ENCODE measurements at regions not wholly inside any gene's neighbourhood (a gene's known extent, or its start where the extent isn't known, plus 50 kb on each side); places are given as distances from the start of the nearest gene placed in this dataset.
"Not testable (repeated sequence)": the region's sequence is repeated elsewhere in the genome, so short reads cannot be mapped to it uniquely, and the experiment has no call there.

DNA sequence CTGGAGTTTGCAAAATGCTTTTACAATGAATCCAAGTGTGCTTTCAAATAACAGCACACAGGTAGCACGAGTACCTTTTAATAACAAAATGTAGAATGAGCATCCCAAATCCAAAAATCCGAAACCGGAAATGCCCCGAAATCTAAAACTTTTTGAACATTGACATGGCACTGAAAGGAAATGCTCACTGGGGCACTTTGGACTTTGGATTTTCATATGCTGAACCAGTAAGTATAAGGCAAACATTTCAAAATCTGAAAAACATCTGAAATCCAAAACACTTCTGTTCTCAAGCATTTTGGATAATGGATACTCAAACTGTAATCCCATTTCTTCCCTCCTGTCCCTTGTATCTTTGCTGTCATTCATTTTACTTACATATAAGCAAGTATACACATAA, 50.1 kb downstream of the GCNT4 start:
- no peak for DNase-seq

DNA sequence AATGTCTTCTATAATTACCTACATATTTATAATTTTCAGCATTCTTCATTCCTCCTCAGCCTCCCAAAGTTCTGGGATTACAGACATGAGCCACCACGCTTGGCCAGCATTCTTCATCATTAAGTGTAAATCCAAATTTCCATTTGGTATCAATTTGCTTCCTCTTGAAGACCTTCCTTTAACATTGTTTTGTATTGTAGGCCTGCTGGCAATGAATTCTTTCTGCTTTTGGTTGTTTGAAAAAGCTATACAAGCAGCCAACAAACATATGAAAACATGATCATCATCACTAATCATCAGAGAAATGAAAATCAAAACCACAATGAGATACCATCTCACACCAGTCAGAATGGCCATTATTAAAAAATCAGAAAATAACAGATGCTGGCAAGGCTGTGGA, 56.4 kb downstream of the GCNT4 start:
- DNase-seq: no peak

DNA sequence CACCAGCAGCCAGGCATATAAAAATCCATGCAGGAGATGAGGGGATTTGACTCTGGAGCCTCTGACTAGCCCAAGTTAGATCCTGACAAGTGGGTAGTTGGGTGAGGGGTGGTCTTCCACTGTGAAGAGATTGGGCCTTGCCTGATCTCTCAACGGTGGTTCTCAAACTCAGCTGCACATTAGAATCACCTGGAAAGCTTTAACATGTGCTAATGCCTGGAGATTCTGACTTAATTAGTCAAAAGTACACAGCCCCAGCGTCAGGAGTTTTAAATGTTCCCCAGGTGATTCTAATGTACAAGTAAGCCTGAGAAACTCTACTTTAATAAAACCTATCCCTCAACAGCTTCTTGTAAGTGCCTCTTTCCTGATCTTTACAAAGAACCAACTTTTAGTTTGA, 57.5 kb downstream of the GCNT4 start:
- no peak for DNase-seq

DNA sequence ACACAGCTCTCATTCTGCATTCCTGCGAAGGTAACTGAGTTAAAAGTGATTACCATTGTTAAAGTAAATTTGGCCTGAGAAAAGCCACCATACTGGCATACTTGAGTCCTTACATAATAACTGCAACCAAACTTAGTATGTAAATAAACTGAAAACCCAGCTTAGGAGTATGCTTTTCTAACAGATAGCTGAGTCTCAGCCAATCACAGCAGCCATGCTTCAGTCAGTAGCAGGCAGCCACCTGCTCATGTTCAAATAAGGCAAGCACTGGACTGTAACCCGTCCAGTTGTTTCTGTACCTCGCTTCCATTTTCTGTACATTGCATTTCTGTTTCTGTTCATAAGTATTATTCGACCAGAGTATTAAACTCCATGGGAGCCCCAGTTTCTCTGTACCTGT, 58.6 kb downstream of the GCNT4 start:
- DNase-seq: no peak

DNA sequence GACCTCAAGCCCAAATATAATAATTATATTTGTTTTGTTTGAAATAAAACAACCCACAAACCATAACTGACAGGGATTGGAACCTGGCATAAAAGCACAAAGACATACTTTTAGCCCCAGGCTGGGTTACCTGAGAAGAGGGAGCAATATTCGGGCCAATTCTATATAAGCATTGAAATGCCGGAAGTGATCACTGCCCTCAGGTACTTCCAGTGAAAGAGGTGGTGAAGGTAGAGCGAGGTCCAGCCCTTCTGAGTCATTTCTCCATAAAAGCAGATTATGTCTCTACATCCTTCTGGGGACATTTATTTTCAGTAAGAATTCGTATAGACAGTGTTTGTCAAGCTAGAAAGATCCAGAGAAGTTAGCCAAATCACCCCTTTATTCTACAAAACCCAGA, 59.6 kb downstream of the GCNT4 start:
- DNase-seq: no peak

DNA sequence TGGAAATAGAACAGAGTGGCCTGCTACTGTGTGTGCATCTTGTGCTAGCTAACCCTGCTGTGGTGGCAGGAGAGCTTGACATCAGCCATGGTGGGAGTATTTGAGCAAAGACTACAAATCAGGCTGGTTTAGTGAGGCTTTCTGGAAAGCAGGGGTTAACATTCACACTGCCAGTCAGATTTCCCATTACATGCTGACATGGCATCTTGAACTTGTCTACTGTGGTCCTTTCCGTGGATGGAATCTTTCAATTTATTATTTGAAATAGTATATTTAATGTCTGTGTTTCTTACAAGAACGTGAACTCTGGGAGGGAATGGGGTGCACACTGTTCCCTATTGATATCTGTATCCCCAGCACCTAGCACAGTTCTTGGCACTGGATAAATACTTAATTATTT, 60.8 kb downstream of the GCNT4 start:
- DNase-seq: no peak

GRCh38 chr5:74990194-74990593, 62.2 kb downstream of the GCNT4 start:
- no peak for DNase-seq

GRCh38 chr5:74988273-74988983, 63.9 kb downstream of the GCNT4 start:
- no peak for DNase-seq

- no peak for DNase-seq
These were observed 74.0 kb downstream of the GCNT4 start for GRCh38 chr5:74978345-74978744.

DNA sequence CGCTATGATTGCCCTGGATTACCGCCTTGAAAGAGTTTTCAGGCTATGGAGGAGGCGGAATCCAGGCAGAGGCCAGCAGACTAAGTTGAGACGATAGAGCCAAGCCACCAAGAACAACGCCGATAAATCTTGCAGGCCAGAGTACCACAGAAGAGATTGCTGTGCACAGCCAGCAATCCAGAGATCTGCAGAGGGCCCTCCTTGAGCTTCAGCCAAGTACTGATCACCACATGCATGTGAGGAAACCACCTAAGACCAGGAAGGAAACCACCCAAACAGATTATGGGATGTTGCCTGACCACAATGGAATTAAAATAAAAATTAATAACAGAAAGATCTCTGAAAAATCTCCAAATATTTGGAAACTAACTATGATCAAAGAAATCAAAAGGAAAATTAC, 74.9 kb downstream of the GCNT4 start:
- no peak for DNase-seq

- no peak for DNase-seq
These were observed 75.7 kb downstream of the GCNT4 start for GRCh38 chr5:74976651-74977050.

DNA sequence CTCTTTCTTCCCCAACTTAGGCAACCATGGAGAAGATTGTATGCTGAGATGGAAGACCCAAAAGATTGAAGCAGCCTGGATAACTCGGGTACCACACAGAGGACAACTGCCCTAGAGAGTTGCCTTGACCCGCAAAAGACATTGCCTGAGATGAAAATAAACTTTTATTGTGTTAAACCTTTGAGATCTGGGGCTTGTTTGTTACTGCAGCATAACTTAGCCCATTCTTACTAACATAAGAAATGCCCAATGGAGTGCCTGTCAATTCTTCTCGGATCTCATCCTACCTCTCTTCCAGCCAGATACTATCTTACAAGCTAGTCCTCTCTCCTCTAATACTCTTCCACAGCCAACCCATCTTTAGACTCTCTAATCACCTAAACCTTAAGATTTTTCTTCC, 76.8 kb downstream of the GCNT4 start:
- DNase-seq: no peak

GRCh38 chr5:74974451-74975091, 77.8 kb downstream of the GCNT4 start:
- no peak for DNase-seq

- no peak for DNase-seq
These were observed 78.7 kb downstream of the GCNT4 start for GRCh38 chr5:74973694-74974093.

- no peak for DNase-seq
These were observed 80.4 kb downstream of the GCNT4 start for GRCh38 chr5:74971947-74972460.

DNA sequence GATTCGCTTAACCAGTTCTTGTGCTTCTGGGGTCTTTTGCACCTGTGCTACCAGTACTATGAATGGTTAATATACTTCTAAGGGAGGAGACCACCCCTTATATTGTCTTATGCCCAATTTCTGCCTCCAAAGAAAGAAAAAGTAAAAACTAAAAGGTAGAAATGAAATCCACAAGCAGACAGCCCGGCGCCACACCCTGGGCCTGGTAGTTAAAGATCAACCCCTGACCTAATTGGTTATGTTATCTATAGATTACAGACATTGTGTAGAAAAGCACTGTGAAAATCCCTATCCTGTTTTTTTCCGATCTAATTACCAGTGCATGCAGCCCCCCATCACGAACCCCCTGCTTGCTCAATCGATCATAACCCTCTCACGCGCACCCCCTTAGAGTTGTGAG, 81.5 kb downstream of the GCNT4 start:
- DNase-seq: not testable (repeated sequence)

- DNase-seq: no peak
These were observed 82.6 kb downstream of the GCNT4 start for GRCh38 chr5:74969726-74970125.

GRCh38 chr5:74966141-74967026, 86.0 kb downstream of the GCNT4 start:
- DNase-seq: peak; percentile 1

DNA sequence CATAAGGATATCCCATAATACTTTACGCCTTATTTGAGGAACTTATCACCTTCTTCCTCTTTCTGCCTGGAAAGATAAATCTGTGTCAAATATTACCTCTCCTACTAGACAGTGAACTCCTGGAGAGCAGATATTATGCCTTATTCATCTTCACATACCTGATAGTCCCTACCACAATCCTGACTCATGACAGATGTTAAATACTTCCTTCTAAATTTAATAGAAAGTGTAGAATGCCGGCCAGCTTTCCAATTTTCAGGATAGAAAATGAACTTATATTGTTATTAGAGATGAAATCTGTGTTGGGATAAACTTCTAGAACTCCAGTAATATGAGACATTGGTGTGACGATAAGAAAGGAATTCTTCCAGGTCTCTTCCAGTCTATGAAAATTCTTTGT, 89.0 kb downstream of the GCNT4 start:
- DNase-seq: no peak

- no peak for DNase-seq
These were observed 91.7 kb upstream of the FAM169A start for GRCh38 chr5:74957906-74958305.

DNA sequence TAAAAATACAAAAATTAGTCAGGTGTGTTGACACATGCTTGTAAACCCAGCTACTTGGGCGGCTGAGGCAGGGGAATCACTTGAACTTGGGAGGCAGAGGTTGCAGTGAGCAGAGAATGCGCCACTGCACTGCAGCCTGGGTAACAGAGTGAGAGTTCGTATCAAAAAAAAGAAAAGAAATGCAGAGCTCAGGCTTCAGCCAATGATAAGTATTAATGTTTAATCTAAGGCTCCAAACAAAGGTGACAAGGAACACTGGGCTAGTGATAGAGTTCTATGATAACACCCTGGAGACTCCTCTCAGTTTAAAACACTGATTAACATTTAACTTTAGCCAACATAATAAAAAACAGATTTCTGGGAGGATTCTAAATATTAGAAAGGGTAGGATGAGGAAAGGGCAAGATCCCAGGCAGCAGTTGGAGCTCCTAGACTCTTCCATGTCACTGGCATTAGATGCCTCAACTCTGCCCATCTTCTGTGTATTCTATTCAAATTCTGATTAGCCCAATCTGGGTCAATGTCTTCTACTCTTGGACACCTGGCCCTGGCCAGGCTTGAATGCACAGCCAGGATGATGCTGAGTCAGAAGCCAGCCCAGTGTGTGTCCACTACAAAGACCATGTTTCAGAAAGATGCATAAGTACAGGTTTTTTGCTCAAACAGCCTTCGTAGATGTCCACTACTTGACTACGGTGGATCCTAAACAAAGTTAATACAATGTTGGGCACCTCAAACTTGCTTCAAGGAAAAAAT, 91.0 kb upstream of the FAM169A start:
- no peak for DNase-seq

- DNase-seq: no peak
These were observed 90.1 kb upstream of the FAM169A start for GRCh38 chr5:74956278-74956677.

DNA sequence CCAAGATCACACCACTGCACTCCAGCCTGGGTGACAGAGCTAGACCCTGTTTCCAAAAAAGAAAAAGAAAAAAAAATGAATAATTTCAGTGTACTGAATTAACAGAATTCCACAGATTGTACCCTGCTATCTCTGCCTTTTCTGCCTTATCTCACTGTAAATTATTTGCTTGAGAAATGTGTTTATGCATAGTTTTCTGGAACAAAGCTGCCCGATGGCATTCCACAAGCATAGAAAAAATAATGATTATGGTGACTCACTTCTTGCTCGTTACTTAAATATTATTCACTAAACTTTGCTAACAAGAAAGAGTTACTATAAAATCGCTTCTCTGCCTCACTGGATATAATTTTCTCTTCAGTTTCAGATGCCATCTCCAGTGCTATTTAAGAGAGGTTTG, 88.7 kb upstream of the FAM169A start:
- DNase-seq: no peak

Measured in NCI-H82 (cell line).